H1 (cell line): ENCODE measurements at regions not wholly inside any gene's neighbourhood (a gene's known extent, or its start where the extent isn't known, plus 50 kb on each side); places are given as distances from the start of the nearest gene placed in this dataset.

Source experiments
- CTCF ChIA-PET: fragments of 300-600 bp; sonication (Branson Sonifier 250); formaldehyde crosslinking; loops from one replicate; lab custom pipeline; 2021; ENCODE audit not compliant: partially characterized antibody; lab: Charles Lee
- POLR2A ChIA-PET: fragments of 300-600 bp; sonication (Branson Sonifier 250); formaldehyde crosslinking; loops from one replicate; lab custom pipeline; 2021; ENCODE audit warnings: inconsistent platforms; ENCODE audit not compliant: partially characterized antibody; lab: Charles Lee
- DNase-seq, 2 experiments: peaks; one replicate each; pipeline versions ENCODE4 v3.0.0 to v3.0.0-alpha.2; 2010 to 2022; ENCODE audit warnings: low spot score in 2 of 2, low read depth in 1 of 2, mixed read lengths in 1 of 2
- FAIRE-seq: peaks from 2 replicates; lab custom pipeline; 2011; peaks lifted over from hg19 to GRCh38; lab: Jason Lieb, UNC
- H2AFZ ChIP-seq: 2 replicates; pipeline ENCODE4 v1.8.1; 2012; ENCODE audit warnings: low read length, inconsistent platforms
- H2AK5ac ChIP-seq: 2 replicates; pipeline ENCODE4 v1.6.1; 2013; ENCODE audit warnings: low read depth, low read length
- H2BK120ac ChIP-seq: replicated peaks from 2 replicates; pipeline ENCODE3; 2013; ENCODE audit warnings: low read depth, low read length, inconsistent platforms
- H2BK12ac ChIP-seq: 2 replicates; pipeline ENCODE4 v1.6.1; 2013; ENCODE audit warnings: low read depth, low read length
- H2BK15ac ChIP-seq: 2 replicates; pipeline ENCODE4 v1.6.1; 2013; ENCODE audit warnings: low read length
- H2BK20ac ChIP-seq: 2 replicates; pipeline ENCODE4 v1.6.1; 2013; ENCODE audit warnings: low read length
- H2BK5ac ChIP-seq: 2 replicates; pipeline ENCODE4 v1.6.1; 2013; ENCODE audit warnings: low read depth, low read length
- H3K14ac ChIP-seq: 2 replicates; pipeline ENCODE4 v1.6.1; 2013; ENCODE audit warnings: inconsistent platforms; ENCODE audit not compliant: insufficient read length
- H3K18ac ChIP-seq: 2 replicates; pipeline ENCODE4 v1.6.1; 2013; ENCODE audit warnings: low read length; ENCODE audit errors: extremely low read depth
- H3K23ac ChIP-seq: 2 replicates; pipeline ENCODE4 v1.6.1; 2013; ENCODE audit warnings: inconsistent platforms; ENCODE audit not compliant: insufficient read length
- H3K23me2 ChIP-seq: 2 replicates; pipeline ENCODE4 v1.6.1; 2013; ENCODE audit warnings: low read depth, low read length
- H3K27ac ChIP-seq: 2 replicates; pipeline ENCODE4 v1.6.1; 2011; ENCODE audit warnings: low read depth, low read length, inconsistent platforms
- H3K27me3 ChIP-seq, 4 experiments: replicated peaks in 1 of 4; 1 replicate in 1 of 4; 2 replicates in 3 of 4; pipeline versions ENCODE4 v1.6.1 to v1.8.1; 2011 to 2013; ENCODE audit warnings: low read length in 3 of 4, mild to moderate bottlenecking in 3 of 4, inconsistent platforms in 2 of 4, mixed read lengths in 2 of 4, moderate library complexity in 1 of 4; ENCODE audit not compliant: control insufficient read depth in 3 of 4, insufficient read depth in 3 of 4; ENCODE audit errors: extremely low read depth in 1 of 4
- H3K36me3 ChIP-seq, 4 experiments: 2 replicates each; pipeline versions ENCODE4 v1.6.1 to v1.8.1; 2011 to 2013; ENCODE audit warnings: mild to moderate bottlenecking in 4 of 4, low read length in 3 of 4, moderate library complexity in 2 of 4, control low read depth in 1 of 4, inconsistent platforms in 1 of 4; ENCODE audit not compliant: insufficient read depth in 4 of 4, control insufficient read depth in 2 of 4
- H3K4ac ChIP-seq: replicated peaks from 2 replicates; pipeline ENCODE3; 2013; ENCODE audit warnings: low read length, low read depth, mixed read lengths, inconsistent platforms; ENCODE audit not compliant: insufficient read length
- H3K4me1 ChIP-seq, 4 experiments: replicated peaks in 1 of 4; 1 replicate in 1 of 4; 2 replicates in 3 of 4; pipeline versions ENCODE4 v1.6.1 to v1.8.1; 2011 to 2013; ENCODE audit warnings: low read length in 3 of 4, inconsistent platforms in 2 of 4, mixed read lengths in 1 of 4; ENCODE audit not compliant: insufficient read depth in 4 of 4, control insufficient read depth in 3 of 4
- H3K4me2 ChIP-seq, 2 experiments: 2 replicates each; pipeline versions ENCODE4 v1.6.1 to v1.8.1; 2011 to 2013; ENCODE audit warnings: low read depth in 2 of 2, low read length in 2 of 2, control low read depth in 1 of 2, inconsistent platforms in 1 of 2, mild to moderate bottlenecking in 1 of 2; ENCODE audit not compliant: insufficient read depth in 1 of 2
- H3K4me3 ChIP-seq, 4 experiments: fragments of 200-600, 300-600 bp in 1 of 4; sonication (generic), shearing (Covaris generic), sonication (Bioruptor Twin) in 1 of 4; 2 replicates each; pipeline versions ENCODE4 v1.5.1 to v1.8.1; 2011 to 2016; ENCODE audit warnings: low read length in 4 of 4, low read depth in 3 of 4, control low read depth in 2 of 4, inconsistent platforms in 2 of 4, mild to moderate bottlenecking in 2 of 4, mixed read lengths in 1 of 4, moderate library complexity in 1 of 4; ENCODE audit not compliant: insufficient read depth in 2 of 4; ENCODE audit errors: extremely low read depth in 1 of 4
- H3K56ac ChIP-seq: replicated peaks from 2 replicates; pipeline ENCODE3; 2013; ENCODE audit warnings: low read depth, mild to moderate bottlenecking, mixed read lengths, low read length, inconsistent platforms; ENCODE audit not compliant: insufficient read length
- H3K79me1 ChIP-seq: 2 replicates; pipeline ENCODE4 v1.6.1; 2013; ENCODE audit warnings: low read depth, low read length, control low read depth
- H3K79me2 ChIP-seq, 2 experiments: 2 replicates each; pipeline versions ENCODE4 v1.6.1 to v1.8.1; 2012 to 2013; ENCODE audit warnings: low read length in 2 of 2, mild to moderate bottlenecking in 2 of 2, inconsistent platforms in 1 of 2; ENCODE audit not compliant: insufficient read depth in 2 of 2, control insufficient read depth in 1 of 2
- H3K9ac ChIP-seq, 4 experiments: replicated peaks in 1 of 4; 1 replicate in 1 of 4; 2 replicates in 3 of 4; pipeline versions ENCODE4 v1.6.1 to v1.8.1; 2011 to 2013; ENCODE audit warnings: low read depth in 3 of 4, low read length in 3 of 4, control low read depth in 2 of 4, mild to moderate bottlenecking in 2 of 4, moderate library complexity in 2 of 4, inconsistent platforms in 1 of 4; ENCODE audit errors: extremely low read depth in 1 of 4
- H3K9me3 ChIP-seq, 2 experiments: 2 replicates each; pipeline versions ENCODE4 v1.6.1 to v1.8.1; 2012 to 2013; ENCODE audit warnings: mild to moderate bottlenecking in 2 of 2, moderate library complexity in 2 of 2, control low read depth in 1 of 2, inconsistent platforms in 1 of 2, low read depth in 1 of 2, low read length in 1 of 2, mixed read lengths in 1 of 2; ENCODE audit not compliant: insufficient read depth in 2 of 2
- H4K20me1 ChIP-seq, 2 experiments: replicated peaks in 1 of 2; 2 replicates each; pipeline versions ENCODE3 to v1.8.1; 2011 to 2013; ENCODE audit warnings: inconsistent platforms in 2 of 2, low read length in 2 of 2, mild to moderate bottlenecking in 1 of 2; ENCODE audit not compliant: insufficient read depth in 2 of 2, control insufficient read depth in 1 of 2
- H4K5ac ChIP-seq: 2 replicates; pipeline ENCODE4 v1.6.1; 2013; ENCODE audit warnings: low read length, low read depth, mixed read lengths, inconsistent platforms; ENCODE audit not compliant: insufficient read length
- H4K8ac ChIP-seq: 2 replicates; pipeline ENCODE4 v1.8.0; 2013; ENCODE audit warnings: mild to moderate bottlenecking, moderate library complexity, low read length, inconsistent platforms; ENCODE audit not compliant: insufficient read depth; ENCODE audit errors: extremely low read depth
- H4K91ac ChIP-seq: replicated peaks from 2 replicates; pipeline ENCODE3; 2013; ENCODE audit warnings: low read length, mixed read lengths, inconsistent platforms; ENCODE audit not compliant: insufficient read length
- CTCF ChIP-seq, 3 experiments: IDR thresholded peaks; 1 replicate in 2 of 3; 2 replicates in 1 of 3; pipeline versions ENCODE4 v1.5.1 to v1.6.1; 2011; ENCODE audit warnings: low read length in 3 of 3, mild to moderate bottlenecking in 3 of 3, inconsistent platforms in 2 of 3, low read depth in 1 of 3, moderate library complexity in 1 of 3; ENCODE audit not compliant: insufficient read depth in 1 of 3; ENCODE audit errors: control extremely low read depth in 1 of 3
- RBBP5 ChIP-seq: IDR thresholded peaks from 2 replicates; pipeline ENCODE4 v1.7.1; 2012; ENCODE audit warnings: low read depth, mild to moderate bottlenecking, inconsistent platforms, low read length, moderate library complexity, borderline replicate concordance
- RFX5 ChIP-seq: IDR thresholded peaks from 2 replicates; pipeline ENCODE4 v1.6.1; 2011; ENCODE audit warnings: low read depth, low read length, improper control_type of control experiment, borderline replicate concordance
- RNF2 ChIP-seq: fragments of 200-900, 300-1000 bp; sonication (generic); IDR thresholded peaks from 2 replicates; pipeline ENCODE4 v1.7.1; 2016; ENCODE audit warnings: borderline replicate concordance, low read depth, mild to moderate bottlenecking, antibody characterized with exemption, low read length; ENCODE audit not compliant: poor library complexity, severe bottlenecking; ENCODE audit errors: missing control alignments
- RXRA ChIP-seq: IDR thresholded peaks from 2 replicates; pipeline ENCODE4 v1.6.1; 2011; ENCODE audit warnings: low read depth, mild to moderate bottlenecking, low read length, moderate library complexity; ENCODE audit not compliant: insufficient read depth
- SP4 ChIP-seq: IDR thresholded peaks from 2 replicates; pipeline ENCODE4 v1.6.1; 2012; ENCODE audit warnings: low read length, inconsistent platforms
- ZNF274 ChIP-seq: IDR thresholded peaks from 2 replicates; pipeline ENCODE4 v1.7.0; 2012; ENCODE audit warnings: low read length, borderline replicate concordance; ENCODE audit errors: extremely low read depth
- WGBS, 2 experiments: shearing (Covaris generic) in 1 of 2; methylation state at CpG; one replicate each; pipeline versions ENCODE4 v1.1.6 to v1.1.7; 2013 to 2015; ENCODE audit warnings: low lambda C conversion rate in 2 of 2, mixed read lengths in 2 of 2, inconsistent platforms in 1 of 2, low coverage in 1 of 2, missing lambda C conversion rate in 1 of 2; ENCODE audit not compliant: insufficient replicate concordance in 2 of 2, insufficient coverage in 1 of 2, insufficient read length in 1 of 2; ENCODE audit errors: extremely low coverage in 1 of 2, missing lambda C conversion rate in 1 of 2; 5-methylcytosine and 5-hydroxymethylcytosine counted together

DNA sequence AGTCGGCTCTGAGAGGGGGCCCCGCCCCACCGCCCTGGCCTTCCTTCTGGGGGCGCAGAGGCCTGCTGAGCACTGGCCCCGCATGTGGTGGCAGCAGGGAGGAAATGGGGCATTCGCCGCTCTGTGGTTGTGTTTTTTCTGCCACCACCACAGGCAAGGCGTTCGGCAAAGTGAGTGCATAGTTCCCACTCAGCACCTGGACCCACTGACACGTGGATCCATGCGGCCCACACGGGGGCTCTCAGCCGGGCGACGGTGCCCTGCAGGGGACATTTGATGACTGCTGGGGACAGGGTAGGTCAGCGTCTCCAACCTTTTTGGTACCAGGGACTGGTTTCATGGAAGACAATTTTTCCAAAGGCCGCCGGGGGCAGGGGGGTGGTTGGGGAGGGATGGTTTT, 70.9 kb downstream of the ENGASE start:
- H3K27me3 ChIP-seq: no peaks in the 10 kb centered on the region
- H3K9me3 ChIP-seq: peaks cover 0 to 2% of the 10 kb centered on the region in 2 experiments; a peak in 1 of 4 replicates
- H4K91ac ChIP-seq: no peak overlapping the region
- POLR2A ChIA-PET: no interaction called here
- H3K36me3 ChIP-seq: no peaks in the 10 kb centered on the region
- H3K4ac ChIP-seq: no peak overlapping the region
- H3K4me2 ChIP-seq: no peak overlapping the region
- DNase-seq (no peak), FAIRE-seq (no peak)
- H2BK20ac ChIP-seq: no peak overlapping the region
- peaks cover 0 to 9% (median 3%) of the 10 kb centered on the region in 4 experiments; a peak in 5 of 7 replicates for H3K4me1 ChIP-seq
- H3K79me1 ChIP-seq: 0 out of 2 replicates have a peak, but pooled peaks cover 2% of the 10 kb centered on the region
- no peak overlapping the region for H3K14ac ChIP-seq
- H3K23me2 ChIP-seq: no peaks in the 10 kb centered on the region
- no peak overlapping the region for H3K18ac ChIP-seq
- no peak overlapping the region for H3K9ac ChIP-seq
- no peak overlapping the region for H2BK120ac ChIP-seq
- H2BK5ac ChIP-seq: no peak overlapping the region
- H3K23ac ChIP-seq: no peak overlapping the region
- no peaks in the 10 kb centered on the region for H3K79me2 ChIP-seq
- CTCF ChIA-PET: interaction anchor here (1.0 to 1.2 kb wide), 3 partner anchors 15 to 87 kb away, joined by 3 read pairs; no protein-coding TSS in a partner anchor
- no peak overlapping the region for H4K5ac ChIP-seq
- peaks cover 0 to 7% of the 10 kb centered on the region in 2 experiments for H4K20me1 ChIP-seq
- H2AFZ ChIP-seq: no peak overlapping the region
- no peak overlapping the region for H2BK15ac ChIP-seq
- 89% methylated on average over 18 of the region's 18 CpGs; no CpG with 5 or more reads in 1 of the 2 experiments for WGBS, 2 experiments
- no peak overlapping the region for H2BK12ac ChIP-seq
- H3K56ac ChIP-seq: no peak overlapping the region
- H2AK5ac ChIP-seq: no peak overlapping the region
- H3K27ac ChIP-seq: no peak overlapping the region
- H3K4me3 ChIP-seq: no peak overlapping the region
- no peak overlapping the region for H4K8ac ChIP-seq
- TF ChIP-seq CTCF (IDR thresholded peaks at IDR 0.05; ENCODE audit: control extremely low read depth in 1 of 3, insufficient read depth in 1 of 3, low read depth in 1 of 3, low read length in 3 of 3): no peak
- TF ChIP-seq RFX5: no peak
- no peak for TF ChIP-seq RNF2
- no peak for TF ChIP-seq SP4
- TF ChIP-seq ZNF274: no peak
- TF ChIP-seq RBBP5: no peak
- TF ChIP-seq RXRA: no peak
